Erythroblast (primary cell): ENCODE measurements at regions not wholly inside any gene's neighbourhood (a gene's known extent, or its start where the extent isn't known, plus 50 kb on each side); places are given as distances from the start of the nearest gene placed in this dataset.

Experiments used
- GATA1 ChIP-seq: IDR thresholded peaks from 2 replicates; pipeline ENCODE4 v1.6.1; 2011; ENCODE audit warnings: low read depth, mild to moderate bottlenecking, control low read depth, low read length, moderate library complexity
- POLR2A ChIP-seq: IDR thresholded peaks from 2 replicates; pipeline ENCODE4 v1.6.1; 2011; ENCODE audit warnings: mild to moderate bottlenecking, low read length

- TF ChIP-seq POLR2A (no peak), GATA1 (no peak)
These were observed 170.8 kb downstream of the MRPL14 start for GRCh38 chr6:43956478-43956877.
